ENCODE measurements at regions not wholly inside any gene's neighbourhood (a gene's known extent, or its start where the extent isn't known, plus 50 kb on each side); places are given as distances from the start of the nearest gene placed in this dataset.
"Not testable (repeated sequence)": the region's sequence is repeated elsewhere in the genome, so short reads cannot be mapped to it uniquely, and the experiment has no call there.

DNA sequence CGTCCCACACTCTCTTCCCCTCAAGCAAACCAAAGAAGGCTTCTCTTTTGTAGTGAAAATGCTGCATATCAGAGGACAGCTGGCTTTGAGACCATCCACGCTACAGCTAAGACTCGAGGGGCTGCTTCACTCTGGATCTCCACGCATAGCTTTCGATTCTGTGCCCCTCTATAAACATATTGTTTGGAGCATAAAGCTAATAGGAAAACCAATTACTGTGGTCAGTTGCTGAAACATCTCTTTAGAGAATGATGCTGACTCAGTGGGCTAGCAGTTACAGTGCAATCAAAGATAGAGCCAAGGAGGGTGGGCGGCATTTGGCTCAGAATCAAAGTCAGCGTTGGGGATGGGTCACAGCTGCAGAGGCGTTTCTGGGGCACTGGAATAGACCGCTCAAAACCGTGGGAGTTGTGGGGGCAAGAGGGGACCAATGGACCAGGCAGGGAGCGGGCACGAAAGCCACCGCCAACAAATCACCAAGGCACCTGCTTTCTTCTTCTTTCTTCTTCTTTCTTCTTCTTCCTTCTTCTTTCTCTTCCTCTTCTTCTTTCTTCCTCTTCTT lies 76.7 kb downstream of the RASL11A start:
- no peak overlapping the region for H3K4me3 ChIP-seq
- H3K27me3 ChIP-seq (replicated peaks in 1 of 7): peaks cover 0 to 29% (median 0%) of the 10 kb centered on the region in 7 donors
- WGBS, 5 donors: 48 to 58% (median 49%) methylated on average over 13 of the region's 13 CpGs
- no peak overlapping the region for H3K27ac ChIP-seq
- intact Hi-C loops (cut with DNase I; ENCODE audit: low total_unique reads): no loop called here
- no peaks in the 10 kb centered on the region for H3K36me3 ChIP-seq
- H3K9me3 ChIP-seq: peaks cover 0 to 3% (median 0%) of the 10 kb centered on the region in 8 donors
- TF ChIP-seq, protein P1, sequence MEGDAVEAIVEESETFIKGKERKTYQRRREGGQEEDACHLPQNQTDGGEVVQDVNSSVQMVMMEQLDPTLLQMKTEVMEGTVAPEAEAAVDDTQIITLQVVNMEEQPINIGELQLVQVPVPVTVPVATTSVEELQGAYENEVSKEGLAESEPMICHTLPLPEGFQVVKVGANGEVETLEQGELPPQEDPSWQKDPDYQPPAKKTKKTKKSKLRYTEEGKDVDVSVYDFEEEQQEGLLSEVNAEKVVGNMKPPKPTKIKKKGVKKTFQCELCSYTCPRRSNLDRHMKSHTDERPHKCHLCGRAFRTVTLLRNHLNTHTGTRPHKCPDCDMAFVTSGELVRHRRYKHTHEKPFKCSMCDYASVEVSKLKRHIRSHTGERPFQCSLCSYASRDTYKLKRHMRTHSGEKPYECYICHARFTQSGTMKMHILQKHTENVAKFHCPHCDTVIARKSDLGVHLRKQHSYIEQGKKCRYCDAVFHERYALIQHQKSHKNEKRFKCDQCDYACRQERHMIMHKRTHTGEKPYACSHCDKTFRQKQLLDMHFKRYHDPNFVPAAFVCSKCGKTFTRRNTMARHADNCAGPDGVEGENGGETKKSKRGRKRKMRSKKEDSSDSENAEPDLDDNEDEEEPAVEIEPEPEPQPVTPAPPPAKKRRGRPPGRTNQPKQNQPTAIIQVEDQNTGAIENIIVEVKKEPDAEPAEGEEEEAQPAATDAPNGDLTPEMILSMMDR (IDR thresholded peaks at IDR 0.05 in 8 of 11, conservative IDR thresholded peaks at IDR 0.05 in 3 of 11): no peak
- TF ChIP-seq POLR2A (IDR thresholded peaks at IDR 0.05) (no peak), POLR2AphosphoS5 (IDR thresholded peaks at IDR 0.05) (no peak)
- H3K4me1 ChIP-seq: no peaks in the 10 kb centered on the region
- DNase-seq: no peak

DNA sequence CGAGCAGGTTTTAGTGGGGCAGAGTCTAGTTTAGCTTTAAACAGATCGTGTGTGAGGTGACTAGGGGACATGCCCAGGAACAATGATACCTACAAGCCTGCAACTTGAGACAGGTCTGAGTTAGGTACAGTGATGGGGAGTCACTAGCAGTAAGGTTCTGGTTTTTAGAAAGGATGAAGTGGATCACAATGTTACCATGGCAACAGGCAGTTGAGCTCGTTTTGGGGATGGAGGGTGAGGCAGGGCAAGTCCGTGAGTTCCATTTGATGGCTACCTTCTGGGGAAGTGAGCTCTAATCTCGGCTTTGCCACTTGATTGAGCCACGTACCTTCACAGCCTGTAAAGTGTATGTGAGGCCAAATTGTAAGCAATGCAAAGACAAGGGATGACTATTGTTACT lies 76.0 kb upstream of the GTF3A start:
- Histone ChIP-seq H3K27ac (no peak overlapping the region), H3K9me3 (peaks cover 0 to 3% (median 0%) of the 10 kb centered on the region in 8 donors), H3K27me3 (replicated peaks in 1 of 7) (peaks cover 0 to 17% (median 0%) of the 10 kb centered on the region in 7 donors), H3K4me1 (peaks cover 0 to 3% (median 0%) of the 10 kb centered on the region in 6 donors), H3K4me3 (no peak overlapping the region), H3K36me3 (no peaks in the 10 kb centered on the region)
- no peak for DNase-seq
- 56 to 76% (median 65%) methylated on average over 6 of the region's 6 CpGs for WGBS, 5 donors
- TF ChIP-seq POLR2A (IDR thresholded peaks at IDR 0.05): no peak
- TF ChIP-seq, protein P1 (IDR thresholded peaks at IDR 0.05 in 8 of 11, conservative IDR thresholded peaks at IDR 0.05 in 3 of 11): no peak
- no peak for TF ChIP-seq POLR2AphosphoS5 (IDR thresholded peaks at IDR 0.05)
- intact Hi-C loops (cut with DNase I; ENCODE audit: low total_unique reads): no loop called here

DNA sequence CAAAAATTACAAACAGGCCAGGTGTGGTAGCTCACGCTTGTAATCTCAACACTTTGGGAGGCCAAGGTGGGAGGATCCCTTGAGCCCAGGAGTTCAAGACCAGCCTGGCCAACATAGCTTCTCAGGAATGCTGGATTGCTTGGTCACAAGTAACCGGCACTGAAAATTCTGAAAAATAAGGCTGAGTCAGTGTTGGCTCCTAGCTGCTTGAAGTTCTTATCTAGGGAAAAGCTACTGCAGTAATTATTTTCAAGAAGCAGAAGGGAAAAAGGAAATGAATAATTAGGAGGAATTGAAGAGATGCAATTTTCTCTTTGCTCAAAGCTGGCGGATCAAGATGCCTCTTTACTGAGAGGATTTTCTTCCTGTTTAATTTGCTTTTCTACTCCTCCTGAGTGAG lies 75.0 kb upstream of the GTF3A start:
- H3K27ac ChIP-seq: no peak overlapping the region
- H3K27me3 ChIP-seq (replicated peaks in 1 of 7): peaks cover 0 to 13% (median 0%) of the 10 kb centered on the region in 7 donors
- no peak overlapping the region for H3K4me3 ChIP-seq
- peaks cover 0 to 6% (median 0%) of the 10 kb centered on the region in 6 donors for H3K4me1 ChIP-seq
- TF ChIP-seq, protein P1 (IDR thresholded peaks at IDR 0.05 in 8 of 11, conservative IDR thresholded peaks at IDR 0.05 in 3 of 11): no peak
- TF ChIP-seq POLR2AphosphoS5 (IDR thresholded peaks at IDR 0.05) (no peak), POLR2A (IDR thresholded peaks at IDR 0.05) (no peak)
- peaks cover 0 to 3% (median 0%) of the 10 kb centered on the region in 8 donors for H3K9me3 ChIP-seq
- intact Hi-C loops (cut with DNase I; ENCODE audit: low total_unique reads): no loop called here
- WGBS, 5 donors: 53 to 70% (median 69%) methylated on average over 3 of the region's 3 CpGs
- no peaks in the 10 kb centered on the region for H3K36me3 ChIP-seq
- DNase-seq: no peak

DNA sequence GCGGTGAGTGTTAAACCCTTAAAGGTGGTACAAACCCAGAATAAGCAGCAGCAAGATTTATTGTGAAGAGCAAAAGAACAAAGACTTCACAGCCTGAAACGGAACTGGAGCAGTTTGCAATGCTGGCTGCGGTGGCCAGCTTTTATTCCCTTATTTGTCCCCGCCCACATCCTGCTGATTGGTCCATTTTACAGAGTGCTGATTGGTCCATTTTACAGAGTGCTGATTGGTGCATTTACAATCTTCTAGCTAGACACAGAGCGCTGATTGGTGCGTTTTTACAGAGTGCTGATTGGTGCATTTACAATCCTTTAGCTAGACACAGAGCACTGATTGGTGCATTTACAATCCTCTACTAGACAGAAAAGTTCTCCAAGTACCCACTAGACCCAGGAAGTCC lies 73.6 kb upstream of the GTF3A start:
- intact Hi-C loops (cut with DNase I; ENCODE audit: low total_unique reads): not testable (repeated sequence)

More for the DNA sequence above, 73.6 kb upstream of the GTF3A start:
- H3K4me3 ChIP-seq, H3K36me3 ChIP-seq, H3K27ac ChIP-seq, H3K4me1 ChIP-seq, DNase-seq, H3K9me3 ChIP-seq: not testable (repeated sequence)
- peaks cover 0 to 13% (median 0%) of the 10 kb centered on the region in 7 donors for H3K27me3 ChIP-seq (replicated peaks in 1 of 7)
- 92 to 95% (median 93%) methylated on average over 6 of the region's 6 CpGs for WGBS, 5 donors

Data from spleen (tissue), 11 donors.